NCI-H2171 treated with DMSO at 0.1 percent for 48 hours (cell line): ENCODE measurements at regions not wholly inside any gene's neighbourhood (a gene's known extent, or its start where the extent isn't known, plus 50 kb on each side); places are given as distances from the start of the nearest gene placed in this dataset.
A peak's percentile ranks its signal among the peaks of the same experiment; 100 is the strongest.
"Not testable (repeated sequence)": the region's sequence is repeated elsewhere in the genome, so short reads cannot be mapped to it uniquely, and the experiment has no call there.

Source experiments
- DNase-seq: peaks from one replicate; lab custom pipeline; 2025; lab: John Stamatoyannopoulos, UW

- DNase-seq: no peak
Measured at GRCh38 chr22:22946131-22946530, 58.5 kb downstream of the IGLL5 start.

DNA sequence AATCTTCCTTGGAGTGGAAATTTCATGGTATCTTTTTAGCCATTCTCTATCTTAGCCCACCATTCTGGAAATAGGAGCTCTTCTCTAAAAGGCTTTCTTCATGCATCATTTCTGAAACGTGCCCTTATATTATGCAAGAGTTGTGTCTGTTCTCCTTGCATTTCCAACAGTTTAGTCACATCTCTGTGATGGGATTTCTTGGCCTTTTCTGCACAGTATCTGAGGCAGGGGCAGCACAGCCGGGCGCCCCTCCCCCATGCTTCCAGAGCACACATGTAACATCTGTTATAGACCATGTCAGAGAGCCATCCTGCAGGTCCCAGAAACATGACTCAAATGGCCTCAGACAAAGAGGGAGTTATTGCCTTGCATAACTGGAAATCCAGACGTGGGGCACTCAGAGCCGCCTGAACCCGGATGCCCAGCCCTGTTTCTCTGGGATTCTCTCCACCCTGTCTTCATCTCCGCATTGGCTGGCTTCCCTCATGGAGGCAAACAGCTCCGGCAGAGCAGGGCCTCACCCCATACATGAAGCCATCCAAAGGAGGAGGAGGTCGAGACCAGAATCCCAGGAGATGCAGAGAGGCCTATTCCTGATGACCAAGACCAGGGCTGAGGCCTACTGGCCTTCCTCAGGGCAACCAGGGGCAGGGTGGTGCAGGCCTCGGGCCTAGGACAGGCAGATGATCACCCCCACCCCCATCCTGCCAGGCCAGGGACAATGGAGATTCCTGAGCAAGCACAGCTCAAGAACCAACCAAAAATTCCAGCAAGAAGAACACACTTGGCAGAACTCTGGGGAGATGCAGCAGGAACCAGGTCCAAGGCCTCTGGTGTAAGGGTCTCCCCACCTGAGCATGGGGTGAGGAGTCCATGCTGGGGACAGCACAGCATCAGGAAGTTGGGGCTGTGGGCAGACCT lies 61.3 kb downstream of the IGLL5 start:
- DNase-seq: no peak

- no peak for DNase-seq
Measured at GRCh38 chr22:22949953-22950352, 62.3 kb downstream of the IGLL5 start.

DNA sequence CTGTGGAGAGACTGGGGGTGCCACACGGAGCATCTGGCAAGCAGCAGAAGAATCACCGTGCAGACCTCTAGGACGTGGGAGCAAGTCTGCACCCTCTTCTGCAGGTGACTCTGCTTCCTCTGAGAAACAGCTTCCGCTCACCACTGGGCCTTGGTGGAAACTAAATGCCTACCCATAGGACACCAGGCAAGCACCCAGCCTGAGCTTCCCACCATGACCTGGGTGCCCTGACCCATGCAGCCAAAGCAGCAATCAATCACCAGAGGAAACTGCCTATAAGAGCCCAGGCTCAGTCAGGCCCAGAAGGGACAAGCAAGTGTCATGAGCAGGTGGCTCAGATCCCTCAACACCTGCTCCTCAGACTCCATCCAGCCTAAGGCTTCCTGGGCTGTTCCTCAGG lies 63.4 kb downstream of the IGLL5 start:
- no peak for DNase-seq

- DNase-seq: no peak
Measured at GRCh38 chr22:22952531-22953280, 65.1 kb downstream of the IGLL5 start.

- DNase-seq: no peak
Measured at GRCh38 chr22:22953791-22954190, 66.2 kb downstream of the IGLL5 start.

DNA sequence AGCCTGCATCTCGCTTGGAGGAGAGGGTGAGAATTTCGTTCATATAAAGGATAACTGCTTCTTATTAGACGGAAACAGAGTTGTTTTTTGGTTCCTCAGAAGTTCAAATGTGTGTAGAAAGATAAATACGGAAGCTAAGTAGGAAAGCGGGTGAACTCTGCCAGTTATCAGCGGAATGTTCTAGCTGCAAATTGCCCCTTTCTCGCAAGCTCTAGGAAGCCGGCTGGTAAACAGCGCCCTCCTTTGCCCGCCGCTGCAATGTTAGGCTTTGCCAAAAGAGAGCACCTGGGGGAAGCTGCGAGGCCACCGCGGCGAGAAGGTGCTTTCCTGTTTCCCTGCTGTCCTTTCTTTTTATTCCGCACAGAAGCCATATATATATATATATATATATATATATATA lies 67.0 kb downstream of the IGLL5 start:
- DNase-seq: peak; percentile 18

GRCh38 chr22:22955276-22955798 lies 67.7 kb downstream of the IGLL5 start:
- DNase-seq: no peak

- peak; percentile 72 for DNase-seq
Measured at GRCh38 chr22:22955866-22956535, 68.4 kb downstream of the IGLL5 start.

- DNase-seq: no peak
Measured at GRCh38 chr22:22957090-22957489, 69.5 kb downstream of the IGLL5 start.

GRCh38 chr22:22958621-22959020 lies 71.0 kb downstream of the IGLL5 start:
- DNase-seq: no peak

- peak; percentile 87 for DNase-seq
Measured at GRCh38 chr22:22959147-22959827, 71.7 kb downstream of the IGLL5 start.

DNA sequence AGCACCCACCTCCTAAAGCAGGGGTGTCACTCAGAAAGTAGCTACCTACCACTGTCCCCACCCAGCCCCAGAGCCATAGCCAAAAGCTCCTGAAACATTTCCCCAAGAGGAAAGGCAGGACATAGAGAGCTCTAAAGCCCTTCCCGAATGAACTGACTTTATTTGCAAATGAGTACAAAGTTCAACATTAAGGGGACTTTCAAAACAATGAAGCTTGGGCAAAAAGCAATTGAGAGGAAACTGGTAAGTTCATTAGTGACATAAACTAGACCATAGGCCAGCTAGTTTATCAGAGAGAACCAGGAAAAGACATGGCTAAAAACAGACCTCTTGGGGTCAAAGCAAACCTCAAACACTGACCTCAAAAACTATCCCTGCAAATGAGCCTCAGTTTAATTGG lies 72.7 kb downstream of the IGLL5 start:
- DNase-seq: no peak

GRCh38 chr22:22961574-22961973 lies 74.0 kb downstream of the IGLL5 start:
- DNase-seq: no peak

DNA sequence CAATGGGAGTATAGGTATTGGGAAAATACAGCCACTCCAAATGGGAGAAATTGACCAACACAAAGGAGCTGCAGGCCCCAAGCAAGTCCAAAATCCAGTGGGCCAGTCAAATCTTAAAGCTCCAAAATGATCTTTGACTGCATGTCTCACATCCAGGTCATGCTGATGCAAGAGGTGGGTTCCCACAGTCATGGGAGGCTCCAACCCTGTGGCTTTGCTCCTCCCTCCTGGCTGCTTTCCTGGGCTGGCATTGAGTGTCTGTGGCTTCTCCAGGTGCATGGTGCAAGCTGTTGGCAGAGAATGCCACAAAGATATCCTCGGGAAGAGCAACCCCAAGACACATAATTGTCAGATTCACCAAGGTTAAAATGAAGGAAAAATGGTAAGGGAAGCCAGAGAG lies 80.8 kb downstream of the IGLL5 start:
- DNase-seq: peak; percentile 9

- DNase-seq: not testable (repeated sequence)
Measured at GRCh38 chr22:22972605-22973004, 85.0 kb downstream of the IGLL5 start.

GRCh38 chr22:22973336-22973735 lies 85.7 kb downstream of the IGLL5 start:
- DNase-seq: no peak

- DNase-seq: peak; percentile 44
Measured at GRCh38 chr22:22974156-22974555, 86.5 kb downstream of the IGLL5 start.

- DNase-seq: peak; percentile 91
Measured at GRCh38 chr22:22974795-22975580, 87.4 kb downstream of the IGLL5 start.

DNA sequence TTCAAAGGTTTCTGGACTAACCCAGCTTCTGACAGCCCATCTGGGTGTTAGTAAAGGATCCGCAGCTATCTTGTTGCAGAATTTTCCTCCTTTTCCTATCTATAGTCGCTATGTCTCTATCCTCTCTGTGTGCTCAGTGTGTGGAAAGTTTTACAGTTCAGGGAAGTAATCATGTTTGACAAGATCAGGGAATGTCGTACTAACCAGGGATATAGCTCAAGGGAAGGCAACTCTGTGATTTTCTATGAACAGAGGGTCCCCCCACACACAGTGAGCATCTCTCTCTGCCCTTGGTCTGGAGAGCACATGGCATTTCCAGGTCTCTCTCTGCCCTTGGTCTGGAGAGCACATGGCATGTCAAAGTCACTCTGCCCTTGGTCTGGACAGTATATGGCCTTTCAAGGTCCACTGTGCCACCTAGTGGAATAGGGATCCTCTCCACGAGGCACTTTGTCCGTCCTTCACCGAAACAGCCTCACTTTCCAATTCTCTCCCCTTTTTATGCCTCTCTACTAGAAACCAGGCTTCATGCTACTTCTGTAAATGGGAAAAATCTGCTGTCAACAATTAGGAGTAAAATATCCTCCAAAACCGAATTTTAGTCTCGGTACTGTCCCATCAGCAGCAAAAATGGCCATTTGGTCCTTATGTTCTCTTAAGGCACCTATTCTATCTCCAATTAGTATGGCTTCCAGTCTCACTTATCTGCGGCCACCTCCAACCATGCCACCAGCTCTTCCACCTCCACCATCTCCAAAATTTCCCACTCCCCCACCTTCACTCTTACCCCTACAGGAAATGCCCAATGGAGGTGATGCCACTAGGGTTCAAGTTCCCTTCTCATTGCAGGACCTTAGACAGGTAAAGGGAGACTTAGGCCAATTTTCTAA lies 88.7 kb downstream of the IGLL5 start:
- no peak for DNase-seq
